ENCODE measurements at regions not wholly inside any gene's neighbourhood (a gene's known extent, or its start where the extent isn't known, plus 50 kb on each side); places are given as distances from the start of the nearest gene placed in this dataset.
"Not testable (repeated sequence)": the region's sequence is repeated elsewhere in the genome, so short reads cannot be mapped to it uniquely, and the experiment has no call there.

DNA sequence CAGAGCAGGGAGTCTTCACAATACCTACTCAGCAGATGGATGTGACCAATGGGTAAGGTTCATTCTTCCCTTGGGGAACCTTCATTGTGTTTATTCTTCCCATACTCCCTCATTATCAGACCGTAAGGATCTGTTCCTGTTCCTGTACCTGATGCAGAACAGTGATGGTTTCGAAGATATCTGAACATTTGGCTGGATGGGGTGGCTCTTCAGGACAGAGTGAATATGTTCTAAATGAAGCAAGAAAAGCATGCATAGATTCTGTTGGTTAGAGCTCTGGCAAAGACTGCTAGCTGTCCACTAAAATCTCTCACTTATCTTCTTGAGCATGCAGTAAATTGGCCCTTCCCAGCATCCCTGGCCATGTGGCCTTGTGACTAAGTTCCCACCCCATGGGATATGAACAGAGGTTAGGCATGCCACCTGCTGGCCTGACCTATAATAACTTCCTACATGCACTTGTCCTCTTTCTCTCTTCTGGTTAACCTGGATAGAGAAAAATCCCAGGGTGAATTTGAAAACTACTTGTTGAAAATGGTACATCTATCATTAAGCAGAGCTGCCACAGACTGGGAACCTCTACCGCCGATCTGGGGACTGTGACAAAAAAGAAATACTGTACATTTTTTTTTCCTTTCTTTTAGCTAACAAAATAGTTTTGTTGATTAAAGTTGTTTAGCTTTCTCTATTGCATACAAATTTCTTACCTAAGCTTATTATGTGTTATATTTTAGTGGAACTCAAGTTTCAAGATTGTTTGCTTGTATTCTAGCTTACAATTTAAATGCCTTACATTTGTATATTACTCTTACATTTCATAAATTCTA, 60.0 kb upstream of the BANK1 start:
- intact Hi-C loops (cut with DNase I), result loop anchor here (5.0 kb wide), 1 partner anchor 558 kb away; no protein-coding TSS in a partner anchor
- DNase-seq, result peak in 7 of 10 donors; percentile 13 to 79 (median 46)

GRCh38 chr4:101727238-101727637, 63.3 kb upstream of the BANK1 start:
- DNase-seq, result no peak
- intact Hi-C loops (cut with DNase I), result no loop called here

- intact Hi-C loops (cut with DNase I), result no loop called here
- DNase-seq, result no peak
These were observed 66.4 kb upstream of the BANK1 start for GRCh38 chr4:101724093-101724492.

- DNase-seq, result no peak
- intact Hi-C loops (cut with DNase I), result no loop called here
These were observed 71.7 kb upstream of the BANK1 start for GRCh38 chr4:101718810-101719209.

DNA sequence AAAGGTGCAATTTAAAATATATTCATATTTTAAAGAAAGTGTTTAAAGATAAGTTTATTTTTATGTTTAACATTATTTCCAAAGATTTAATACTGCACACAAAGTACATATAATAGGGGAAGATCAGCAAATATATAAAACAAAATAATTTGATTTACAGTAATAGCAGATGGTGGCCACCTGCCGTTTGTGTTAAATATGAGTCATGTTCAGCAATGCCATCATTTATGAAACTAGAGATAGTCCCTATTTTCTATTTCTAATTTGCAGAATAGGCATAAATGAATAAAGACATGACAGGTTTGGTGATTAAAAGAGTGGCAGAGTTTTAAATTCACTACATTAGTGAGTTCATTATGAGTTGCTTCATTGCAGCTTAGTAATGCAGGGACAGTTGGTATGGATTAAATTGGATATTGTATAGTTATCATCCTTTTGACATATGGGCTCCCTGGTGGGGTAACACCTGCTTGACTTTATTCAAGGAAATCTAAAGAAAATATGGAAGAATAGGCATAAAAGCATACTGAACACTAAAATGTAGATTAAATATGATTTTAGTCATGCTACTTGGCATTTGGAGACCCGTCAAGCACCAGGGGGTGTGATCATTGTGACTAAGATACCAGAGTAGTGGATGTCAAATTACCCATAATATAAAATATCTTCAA, 78.8 kb upstream of the BANK1 start:
- no peak for DNase-seq
- intact Hi-C loops (cut with DNase I), result no loop called here

- intact Hi-C loops (cut with DNase I), result no loop called here
- DNase-seq, result no peak
These were observed 79.7 kb upstream of the BANK1 start for GRCh38 chr4:101710806-101711205.

DNA sequence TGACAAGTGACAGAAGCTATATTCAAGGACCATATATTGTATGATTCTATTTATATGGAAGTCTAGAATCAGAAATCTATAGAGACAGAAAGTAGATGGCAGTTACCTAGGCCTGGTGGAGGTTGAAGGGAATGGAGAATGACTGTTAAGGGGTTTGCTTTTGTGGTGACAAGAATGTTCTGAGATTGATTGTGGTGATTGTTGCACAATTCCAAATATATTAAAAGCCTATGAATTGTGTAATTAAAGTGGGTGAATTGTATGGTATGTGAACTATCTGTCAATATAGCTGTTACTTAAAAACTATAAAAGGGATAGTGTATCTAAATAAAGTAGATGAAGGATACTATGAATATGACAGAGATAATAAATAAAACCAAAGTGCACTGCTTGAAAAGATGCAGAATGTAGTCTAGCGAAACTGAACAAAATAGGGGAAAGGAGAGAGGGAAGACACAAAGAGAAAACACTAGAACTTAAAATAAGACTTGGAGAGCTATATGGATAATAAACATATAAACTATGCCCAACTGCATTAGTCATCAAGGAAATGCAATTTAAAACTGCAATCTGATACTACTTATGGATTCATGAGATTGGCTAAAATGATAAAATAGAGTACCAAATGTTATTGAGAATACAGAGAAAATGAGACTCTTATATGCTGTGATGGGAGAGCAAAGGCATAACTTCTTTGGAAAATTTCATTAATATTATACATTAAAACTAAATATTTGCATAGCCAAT, 82.1 kb upstream of the BANK1 start:
- no peak for DNase-seq
- intact Hi-C loops (cut with DNase I), result no loop called here

- intact Hi-C loops (cut with DNase I), result no loop called here
- no peak for DNase-seq
These were observed 82.9 kb upstream of the BANK1 start for GRCh38 chr4:101707596-101707995.

DNA sequence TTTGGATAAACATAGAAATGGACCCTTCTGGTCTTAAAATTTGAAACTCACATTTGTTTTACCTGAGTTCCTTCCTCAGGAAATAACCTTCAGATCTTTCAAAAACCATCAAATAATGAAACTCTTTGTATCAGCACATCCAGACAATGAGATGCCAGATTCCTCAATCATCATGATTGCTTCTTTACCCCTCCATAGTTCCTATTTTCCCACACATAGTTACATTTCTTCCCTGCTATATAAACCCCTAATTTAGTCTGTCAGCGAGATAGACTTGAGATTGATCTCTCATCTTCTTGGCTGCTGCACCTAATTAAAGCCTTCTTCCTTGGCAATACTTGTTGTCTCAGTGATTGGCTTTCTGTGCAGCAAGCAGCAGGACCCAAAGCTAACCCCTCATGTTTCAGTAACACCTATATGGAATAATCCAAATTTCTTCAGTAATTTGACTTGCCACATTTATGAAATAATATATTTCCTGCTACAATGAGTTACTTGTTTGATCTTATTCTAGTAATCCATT, 83.9 kb upstream of the BANK1 start:
- DNase-seq, result no peak
- intact Hi-C loops (cut with DNase I), result no loop called here

GRCh38 chr4:101701551-101701950, 89.0 kb upstream of the BANK1 start:
- no peak for DNase-seq
- intact Hi-C loops (cut with DNase I), result no loop called here

DNA sequence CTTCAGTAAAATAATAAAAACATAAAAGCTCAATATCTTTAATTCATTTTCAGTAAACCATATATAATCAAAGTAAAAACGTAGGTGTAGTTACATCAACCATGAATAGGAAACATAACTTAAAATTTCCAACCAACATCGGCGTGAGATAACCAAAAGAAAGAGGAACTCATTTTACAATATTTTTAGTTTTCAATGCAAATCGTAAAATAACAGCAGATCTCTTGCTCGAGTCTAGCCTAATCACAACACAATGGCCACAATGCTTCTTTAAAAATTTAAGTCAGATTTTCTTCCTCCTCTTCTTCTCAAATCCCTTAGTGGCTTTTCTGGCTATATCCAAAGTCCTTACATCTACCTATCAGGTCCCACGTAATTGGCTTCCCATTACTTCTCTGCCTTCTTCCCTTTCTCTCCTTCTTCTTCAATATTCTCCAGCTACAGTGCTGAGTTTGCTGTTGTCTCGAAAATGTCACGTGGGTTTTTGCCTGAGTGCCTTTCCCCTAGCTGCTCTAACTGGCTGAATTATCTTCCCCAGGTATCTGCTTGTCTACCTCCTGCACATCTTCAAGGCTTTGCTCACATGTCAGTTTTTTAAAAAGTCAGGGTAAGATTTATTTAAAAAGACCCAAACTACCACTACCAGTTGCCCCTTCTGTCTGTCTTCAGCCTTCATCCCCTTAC, 90.9 kb upstream of the BANK1 start:
- no peak for DNase-seq
- intact Hi-C loops (cut with DNase I), result no loop called here

- DNase-seq, result peak in 3 of 10 donors; percentile 13 to 79 (median 22)
These were observed 93.3 kb upstream of the BANK1 start for GRCh38 chr4:101697266-101697665.

GRCh38 chr4:101696276-101697010, 94.1 kb upstream of the BANK1 start:
- DNase-seq, result no peak
- intact Hi-C loops (cut with DNase I), result no loop called here

More at GRCh38 chr4:101697266-101697665, 93.3 kb upstream of the BANK1 start:
- intact Hi-C loops (cut with DNase I), result no loop called here

DNA sequence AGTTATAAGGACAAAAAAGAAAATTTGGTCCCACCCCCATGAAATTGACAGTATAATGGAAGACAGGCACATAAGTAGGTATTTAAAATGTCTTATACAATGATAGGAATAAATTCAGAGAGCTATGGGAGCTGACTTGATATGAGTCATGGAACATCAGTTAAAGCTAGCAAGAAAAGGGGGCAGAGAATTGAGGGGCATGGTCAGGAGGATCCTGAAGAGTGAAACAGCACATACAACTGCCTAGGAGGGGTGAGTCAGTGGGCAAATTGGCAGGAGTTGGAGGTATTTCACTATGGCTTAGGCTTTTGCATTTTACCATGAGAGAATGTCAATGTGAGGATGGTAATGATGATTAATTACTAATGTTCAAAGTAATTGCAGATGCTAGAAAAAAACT, 95.4 kb upstream of the BANK1 start:
- intact Hi-C loops (cut with DNase I), result no loop called here
- no peak for DNase-seq

DNA sequence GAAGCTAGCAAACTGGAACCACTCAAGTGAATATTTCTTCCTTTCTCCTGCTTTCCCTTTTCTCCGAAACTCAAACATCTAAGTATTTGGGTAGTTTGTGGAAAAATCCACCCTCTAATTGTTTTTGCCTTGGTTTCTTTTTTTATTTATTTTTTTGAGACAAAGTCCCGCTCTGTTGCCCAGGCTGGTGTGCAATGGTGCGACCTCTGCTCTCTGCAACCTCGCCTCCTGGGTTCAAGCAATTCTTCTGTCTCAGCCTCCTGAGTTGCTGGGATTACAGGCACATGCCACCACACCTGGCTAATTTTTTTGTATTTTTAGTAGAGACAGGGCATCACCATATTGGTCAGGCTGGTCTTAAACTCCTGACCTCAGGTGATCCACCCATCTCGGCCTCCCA, 96.1 kb upstream of the BANK1 start:
- DNase-seq; intact Hi-C loops (cut with DNase I): not testable (repeated sequence)

GRCh38 chr4:101693842-101694398, 96.6 kb upstream of the BANK1 start:
- DNase-seq, result no peak
- intact Hi-C loops (cut with DNase I), result no loop called here

DNA sequence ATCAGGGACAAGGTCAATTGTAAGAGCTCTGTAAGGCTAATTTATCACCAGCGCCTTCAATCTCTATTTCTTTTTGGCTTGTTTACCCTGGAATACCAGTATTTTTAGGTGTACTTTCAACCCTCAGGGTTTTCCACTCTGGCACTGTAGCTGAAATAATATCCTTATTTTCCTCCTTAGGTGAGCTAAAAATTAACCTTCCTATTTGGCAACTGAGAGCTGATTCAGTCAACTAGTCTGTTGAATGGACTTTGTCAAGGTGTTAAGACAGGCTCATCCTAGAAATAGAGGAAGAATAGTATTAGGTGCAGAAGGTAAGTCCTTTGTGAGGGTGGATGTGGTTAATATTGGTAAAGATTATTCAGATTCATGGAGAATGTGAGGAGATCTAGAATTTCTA, 101.3 kb upstream of the BANK1 start:
- intact Hi-C loops (cut with DNase I), result no loop called here
- no peak for DNase-seq

DNA sequence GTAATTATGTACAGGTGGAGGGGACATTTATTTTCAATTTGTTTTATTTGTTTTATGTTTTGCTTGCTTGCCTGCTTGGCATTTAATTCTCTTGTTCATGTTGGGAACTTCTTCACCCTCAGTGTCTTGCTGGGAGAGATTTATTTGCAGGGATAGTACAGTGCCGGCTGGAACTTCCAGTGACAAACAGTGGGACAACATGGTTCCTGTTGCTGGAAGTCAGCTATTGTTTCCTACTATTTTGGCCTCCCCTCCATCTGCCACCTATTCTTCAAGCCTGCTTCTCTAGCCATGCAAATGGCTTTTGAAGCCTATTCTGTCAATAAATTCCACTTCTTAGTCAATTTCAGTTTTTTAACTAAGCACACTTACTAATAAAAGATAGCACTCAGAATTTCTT, 105.4 kb upstream of the BANK1 start:
- intact Hi-C loops (cut with DNase I), result no loop called here
- DNase-seq, result no peak

GRCh38 chr4:101682946-101683345, 107.6 kb upstream of the BANK1 start:
- intact Hi-C loops (cut with DNase I), result no loop called here

More at GRCh38 chr4:101682946-101683345, 107.6 kb upstream of the BANK1 start:
- no peak for DNase-seq

All from posterior cingulate gyrus (tissue), 11 donors.